ENCODE measurements at regions not wholly inside any gene's neighbourhood (a gene's known extent, or its start where the extent isn't known, plus 50 kb on each side); places are given as distances from the start of the nearest gene placed in this dataset.

- TF ChIP-seq EZH2phosphoT487 (IDR thresholded peaks at IDR 0.05; ENCODE audit: borderline replicate concordance, low read length) (no peak), CTCF (IDR thresholded peaks at IDR 0.05; ENCODE audit: low read depth, low read length, poor library complexity, severe bottlenecking) (no peak)
- no peaks in the 10 kb centered on the region for H3K9me2 ChIP-seq (replicated peaks; ENCODE audit: control insufficient read depth, low read length)
- H3K4me3 ChIP-seq (ENCODE audit: low read length) = no peak overlapping the region
- no peaks in the 10 kb centered on the region for H3K36me3 ChIP-seq (ENCODE audit: control insufficient read depth, low read length)
- no peaks in the 10 kb centered on the region for H3K79me2 ChIP-seq (ENCODE audit: control insufficient read depth, low read length)
- no peaks in the 10 kb centered on the region for H3K27me3 ChIP-seq (ENCODE audit: control insufficient read depth, low read length)
- no peaks in the 10 kb centered on the region for H3F3A ChIP-seq (ENCODE audit: control insufficient read depth, insufficient read depth)
- peaks cover 13% of the 10 kb centered on the region for H3K9me3 ChIP-seq (ENCODE audit: control insufficient read depth, insufficient read depth, low read length)
- no peaks in the 10 kb centered on the region for H3K4me1 ChIP-seq (ENCODE audit: control insufficient read depth, low read length)
- no peak overlapping the region for H3K4me2 ChIP-seq (ENCODE audit: low read length)
- H4K20me1 ChIP-seq (ENCODE audit: control insufficient read depth, insufficient read depth, low read depth, low read length) = no peaks in the 10 kb centered on the region
- no peak overlapping the region for H3K27ac ChIP-seq (ENCODE audit: low read depth, low read length)
These were observed 110.8 kb upstream of the FSTL4 start for GRCh38 chr5:133723126-133723525.

GRCh38 chr5:133721365-133721764 is 109.0 kb upstream of the FSTL4 start:
- no peak overlapping the region for H3K4me3 ChIP-seq (ENCODE audit: low read length)
- no peak overlapping the region for H3K4me2 ChIP-seq (ENCODE audit: low read length)
- no peaks in the 10 kb centered on the region for H3K36me3 ChIP-seq (ENCODE audit: control insufficient read depth, low read length)
- H3K4me1 ChIP-seq (ENCODE audit: control insufficient read depth, low read length) = no peaks in the 10 kb centered on the region
- no peak for TF ChIP-seq CTCF (IDR thresholded peaks at IDR 0.05; ENCODE audit: low read depth, low read length, poor library complexity, severe bottlenecking)
- TF ChIP-seq EZH2phosphoT487 (IDR thresholded peaks at IDR 0.05; ENCODE audit: borderline replicate concordance, low read length) = no peak
- no peaks in the 10 kb centered on the region for H3K9me2 ChIP-seq (replicated peaks; ENCODE audit: control insufficient read depth, low read length)
- H3K79me2 ChIP-seq (ENCODE audit: control insufficient read depth, low read length) = no peaks in the 10 kb centered on the region
- no peaks in the 10 kb centered on the region for H3F3A ChIP-seq (ENCODE audit: control insufficient read depth, insufficient read depth)
- no peak overlapping the region for H3K27ac ChIP-seq (ENCODE audit: low read depth, low read length)
- H3K9me3 ChIP-seq (ENCODE audit: control insufficient read depth, insufficient read depth, low read length) = peaks cover 13% of the 10 kb centered on the region
- H4K20me1 ChIP-seq (ENCODE audit: control insufficient read depth, insufficient read depth, low read depth, low read length) = no peaks in the 10 kb centered on the region
- H3K27me3 ChIP-seq (ENCODE audit: control insufficient read depth, low read length) = no peaks in the 10 kb centered on the region

- no peaks in the 10 kb centered on the region for H3K36me3 ChIP-seq (ENCODE audit: control insufficient read depth, low read length)
These were observed 106.1 kb upstream of the FSTL4 start for GRCh38 chr5:133718457-133718856.

More at GRCh38 chr5:133718457-133718856, 106.1 kb upstream of the FSTL4 start:
- Histone ChIP-seq H3K27me3 (ENCODE audit: control insufficient read depth, low read length) (no peaks in the 10 kb centered on the region), H3K4me3 (ENCODE audit: low read length) (no peak overlapping the region), H3F3A (ENCODE audit: control insufficient read depth, insufficient read depth) (no peaks in the 10 kb centered on the region), H3K4me2 (ENCODE audit: low read length) (no peak overlapping the region), H3K4me1 (ENCODE audit: control insufficient read depth, low read length) (no peaks in the 10 kb centered on the region), H3K9me3 (ENCODE audit: control insufficient read depth, insufficient read depth, low read length) (peaks cover 13% of the 10 kb centered on the region), H3K9me2 (replicated peaks; ENCODE audit: control insufficient read depth, low read length) (no peaks in the 10 kb centered on the region), H4K20me1 (ENCODE audit: control insufficient read depth, insufficient read depth, low read depth, low read length) (no peaks in the 10 kb centered on the region), H3K79me2 (ENCODE audit: control insufficient read depth, low read length) (no peaks in the 10 kb centered on the region), H3K27ac (ENCODE audit: low read depth, low read length) (no peak overlapping the region)
- TF ChIP-seq CTCF (IDR thresholded peaks at IDR 0.05; ENCODE audit: low read depth, low read length, poor library complexity, severe bottlenecking) (no peak), EZH2phosphoT487 (IDR thresholded peaks at IDR 0.05; ENCODE audit: borderline replicate concordance, low read length) (no peak)
